ENCODE measurements at regions not wholly inside any gene's neighbourhood (a gene's known extent, or its start where the extent isn't known, plus 50 kb on each side); places are given as distances from the start of the nearest gene placed in this dataset.
"Not testable (repeated sequence)": the region's sequence is repeated elsewhere in the genome, so short reads cannot be mapped to it uniquely, and the experiment has no call there.

DNA sequence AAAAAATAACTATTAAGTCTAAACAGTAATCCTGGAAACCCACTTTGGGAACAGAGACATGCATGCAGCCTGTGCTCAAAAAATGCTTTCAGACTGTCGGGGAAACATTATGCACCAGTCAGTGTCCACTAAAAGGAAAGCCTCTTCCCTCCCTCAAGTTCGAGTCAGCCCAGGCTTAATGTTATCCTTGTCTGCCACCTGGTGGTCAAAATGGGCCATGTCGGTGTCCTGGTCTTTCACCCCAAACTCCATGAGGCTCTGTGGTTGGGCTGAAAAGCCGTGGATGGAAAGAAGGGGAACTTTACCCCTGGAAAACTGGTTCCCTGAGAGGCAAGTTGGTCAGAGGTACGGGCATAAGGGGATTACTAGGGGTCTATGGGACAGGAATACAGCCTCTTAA lies 88.4 kb upstream of the ZNF492 start:
- DNase-seq: peak; percentile 26

DNA sequence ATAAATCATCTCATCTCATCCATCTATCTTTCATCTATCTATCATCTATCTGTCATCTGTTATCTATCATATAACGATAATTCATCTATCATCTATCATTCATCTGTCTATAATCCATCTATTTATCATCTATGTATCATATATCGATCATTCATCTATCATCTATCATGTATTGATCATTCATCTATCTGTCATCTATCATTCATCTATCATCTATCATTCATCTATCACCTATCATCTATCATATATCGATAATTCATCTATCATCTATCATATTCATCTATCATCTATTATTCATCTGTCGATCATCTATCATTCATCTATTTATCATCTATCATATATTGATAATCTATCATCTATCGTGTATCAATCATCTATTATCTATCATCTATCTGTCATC lies 100.4 kb upstream of the ZNF492 start:
- no peak for DNase-seq

DNA sequence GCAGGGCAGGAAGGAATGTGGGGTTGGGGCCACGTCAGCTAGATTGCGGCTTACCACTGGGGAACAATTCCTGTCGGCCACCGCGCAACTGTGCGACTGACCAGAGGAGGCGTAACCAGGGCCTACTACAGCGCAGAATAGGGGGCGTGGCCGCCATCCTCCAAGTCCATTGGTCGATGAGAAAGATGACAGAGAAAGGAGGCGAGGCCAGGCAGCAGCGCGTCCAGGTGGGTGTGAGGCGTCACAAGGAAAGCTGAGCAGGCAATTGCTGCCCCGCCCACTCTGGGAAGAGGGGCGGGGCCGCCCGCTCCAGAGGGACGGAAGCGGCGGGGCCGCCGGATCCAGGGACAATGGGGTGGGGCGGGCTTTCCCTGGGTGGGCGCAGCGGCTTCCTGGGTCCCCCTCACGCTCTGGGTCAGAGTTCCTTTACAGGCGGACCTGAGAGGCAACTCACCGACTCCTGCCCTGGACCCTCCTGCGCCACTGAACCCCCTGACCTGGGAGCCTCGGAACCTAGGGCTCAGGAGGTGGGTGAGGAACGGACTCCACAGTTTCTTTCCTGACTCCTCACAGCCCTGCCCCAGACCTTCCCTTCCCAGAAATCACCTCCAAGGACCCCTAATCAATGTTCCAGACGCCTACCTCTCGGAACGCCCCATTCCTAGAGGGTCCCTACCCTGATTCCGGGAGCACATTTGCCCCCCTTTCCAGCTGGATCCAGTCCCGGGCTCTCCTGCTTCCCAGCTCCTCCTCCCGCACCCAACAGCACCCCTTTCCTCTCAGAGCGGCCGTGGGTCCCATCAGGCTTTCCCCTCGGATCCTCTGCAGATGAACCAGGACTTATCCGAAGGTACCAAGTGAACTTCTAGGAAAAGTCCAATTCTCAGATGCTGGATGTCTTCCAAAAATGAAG lies 101.5 kb upstream of the ZNF492 start:
- DNase-seq: no peak

DNA sequence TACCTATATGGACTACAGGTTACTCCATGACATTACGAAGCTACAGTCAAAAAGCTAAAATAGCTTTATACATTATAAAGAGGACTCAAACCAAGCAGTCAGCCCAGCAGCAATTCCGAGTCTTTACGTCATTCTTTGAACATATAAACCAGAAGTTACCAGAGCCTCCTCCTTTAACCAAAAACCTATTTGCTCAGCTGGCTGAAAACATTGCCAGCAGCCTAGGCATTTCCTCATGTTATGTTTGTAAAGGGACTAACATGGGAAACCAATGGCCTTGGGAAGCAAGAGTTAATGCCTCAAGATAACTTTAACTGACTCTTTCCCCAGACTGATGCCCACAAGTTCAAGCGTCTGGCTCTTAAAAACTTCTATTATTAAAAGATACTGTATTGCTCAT lies 104.1 kb upstream of the ZNF492 start:
- DNase-seq: no peak

DNA sequence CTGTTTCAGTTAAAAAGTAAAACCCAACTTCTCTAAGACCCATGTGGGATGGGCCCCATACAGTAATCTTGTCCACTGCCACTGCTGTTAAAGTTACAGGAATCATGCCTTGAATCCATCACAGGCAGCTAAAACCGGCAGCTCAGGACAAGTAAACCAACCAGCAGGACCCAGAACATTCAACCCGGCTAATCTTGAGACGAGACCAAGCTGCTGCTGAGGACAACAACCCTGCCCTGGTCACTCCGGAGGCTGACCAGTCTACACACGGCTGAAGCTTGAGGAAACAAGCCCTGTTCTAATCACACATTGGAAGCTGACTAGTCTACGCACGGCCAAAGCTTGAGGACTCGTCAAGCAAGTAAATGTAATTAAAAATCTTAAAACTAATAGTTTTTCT lies 105.2 kb upstream of the ZNF492 start:
- DNase-seq: no peak

DNA sequence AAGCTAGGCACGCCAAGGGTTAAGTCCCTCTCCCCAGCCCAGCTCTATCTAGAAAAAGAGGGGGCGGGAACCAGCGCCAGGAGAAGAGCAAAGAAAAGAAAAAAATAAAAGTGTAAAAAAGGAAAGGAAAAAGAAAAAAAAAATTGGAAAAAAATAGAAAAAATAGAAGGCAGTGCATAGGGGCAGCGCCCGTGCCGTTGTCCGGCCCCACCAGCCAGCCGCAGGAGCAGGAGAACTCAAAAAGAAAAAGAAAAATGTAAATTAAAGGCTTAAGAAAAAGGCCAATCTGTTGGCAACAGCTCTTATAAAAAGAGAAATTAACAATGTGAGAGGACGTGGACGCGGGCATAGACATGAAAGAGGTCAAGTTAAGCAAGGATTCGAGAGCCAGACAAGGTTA lies 105.4 kb upstream of the ZNF98 start:
- DNase-seq: no peak

DNA sequence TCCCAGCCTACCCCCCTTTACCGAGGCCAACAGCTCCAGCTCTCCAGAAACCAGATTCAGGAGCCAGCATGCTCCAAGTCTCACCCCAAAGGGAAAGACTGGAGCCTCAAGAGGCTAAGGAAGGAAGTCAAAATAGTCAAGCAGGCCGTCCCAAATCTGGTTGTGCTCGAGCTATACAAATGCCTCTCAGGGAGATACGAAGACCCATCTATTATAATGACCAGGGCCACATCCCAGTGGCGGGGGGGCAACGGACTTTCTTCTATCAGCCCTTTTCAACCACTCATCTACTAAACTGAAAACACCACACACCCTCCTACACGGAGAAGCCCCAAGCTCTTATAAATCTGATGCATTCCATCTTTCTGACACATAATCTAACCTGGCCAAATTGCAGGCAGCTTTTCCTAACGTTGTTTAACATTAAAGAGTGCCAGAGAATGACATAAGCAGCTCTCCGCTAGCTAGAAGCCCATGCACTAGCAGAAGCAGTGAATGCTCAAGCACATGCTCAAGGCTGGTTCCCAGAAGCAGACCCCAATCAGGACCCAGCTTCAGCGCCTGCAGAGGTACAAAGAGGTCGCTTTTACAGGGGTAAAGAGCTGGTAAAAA lies 104.6 kb upstream of the ZNF98 start:
- DNase-seq: no peak

DNA sequence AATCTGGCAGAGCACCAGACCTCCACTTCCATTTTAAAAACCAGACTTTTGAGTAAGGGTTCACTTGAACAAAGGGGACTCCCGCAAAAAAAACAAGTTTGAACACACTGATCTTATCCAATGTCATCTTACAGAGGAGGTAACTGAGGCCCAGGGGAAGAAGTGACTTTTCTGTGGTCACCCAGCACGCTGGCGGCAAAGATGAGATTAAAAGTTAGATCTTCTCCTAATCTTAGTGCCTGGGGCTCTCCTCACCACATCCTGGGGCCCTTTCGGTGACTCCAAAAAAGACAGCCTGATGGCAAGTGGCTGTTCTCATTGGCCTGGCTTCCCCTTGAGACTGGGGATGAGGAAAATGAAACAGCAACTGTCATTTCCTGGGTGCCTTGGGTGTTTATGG lies 101.8 kb upstream of the ZNF98 start:
- DNase-seq: no peak

DNA sequence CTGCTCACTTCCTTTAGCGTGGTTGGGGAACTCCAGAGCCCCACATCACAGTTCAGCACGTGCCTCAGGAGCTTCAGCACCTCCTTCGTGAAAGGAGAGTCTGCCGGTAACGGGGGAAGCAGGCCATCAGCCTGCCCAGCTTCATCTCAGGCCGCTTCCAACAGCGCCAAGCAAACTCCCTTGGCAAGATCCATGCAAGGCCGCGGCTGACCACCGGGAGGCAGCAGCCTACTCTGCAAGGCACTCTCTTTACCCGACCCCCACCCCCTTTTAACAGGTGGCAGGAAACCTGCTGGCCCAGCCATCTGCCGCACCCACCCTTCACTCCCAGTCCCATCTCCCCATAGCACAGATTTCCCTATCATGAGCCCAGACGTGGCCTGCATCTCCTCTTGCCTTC lies 97.4 kb upstream of the ZNF98 start:
- not testable (repeated sequence) for DNase-seq

DNA sequence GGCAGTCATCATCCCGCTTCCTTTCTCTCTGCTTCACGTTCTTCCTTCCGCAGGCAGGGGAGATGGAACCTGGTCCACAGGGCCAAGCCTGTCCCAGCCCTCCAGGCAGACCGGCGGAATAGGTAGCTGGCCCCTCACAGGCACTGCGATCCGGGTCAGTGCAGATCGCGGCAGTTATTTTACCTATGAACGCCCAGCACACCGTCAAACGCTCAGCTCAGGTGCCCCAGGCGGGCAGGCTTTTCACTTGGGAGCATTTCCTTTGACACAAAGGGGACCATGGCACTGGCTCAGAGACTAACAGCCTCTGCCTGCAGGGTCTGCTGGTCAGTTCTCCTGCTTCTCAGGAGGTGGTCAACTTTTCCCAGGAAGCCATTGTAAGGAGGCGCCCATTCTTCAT lies 97.0 kb upstream of the ZNF98 start:
- DNase-seq: no peak

DNA sequence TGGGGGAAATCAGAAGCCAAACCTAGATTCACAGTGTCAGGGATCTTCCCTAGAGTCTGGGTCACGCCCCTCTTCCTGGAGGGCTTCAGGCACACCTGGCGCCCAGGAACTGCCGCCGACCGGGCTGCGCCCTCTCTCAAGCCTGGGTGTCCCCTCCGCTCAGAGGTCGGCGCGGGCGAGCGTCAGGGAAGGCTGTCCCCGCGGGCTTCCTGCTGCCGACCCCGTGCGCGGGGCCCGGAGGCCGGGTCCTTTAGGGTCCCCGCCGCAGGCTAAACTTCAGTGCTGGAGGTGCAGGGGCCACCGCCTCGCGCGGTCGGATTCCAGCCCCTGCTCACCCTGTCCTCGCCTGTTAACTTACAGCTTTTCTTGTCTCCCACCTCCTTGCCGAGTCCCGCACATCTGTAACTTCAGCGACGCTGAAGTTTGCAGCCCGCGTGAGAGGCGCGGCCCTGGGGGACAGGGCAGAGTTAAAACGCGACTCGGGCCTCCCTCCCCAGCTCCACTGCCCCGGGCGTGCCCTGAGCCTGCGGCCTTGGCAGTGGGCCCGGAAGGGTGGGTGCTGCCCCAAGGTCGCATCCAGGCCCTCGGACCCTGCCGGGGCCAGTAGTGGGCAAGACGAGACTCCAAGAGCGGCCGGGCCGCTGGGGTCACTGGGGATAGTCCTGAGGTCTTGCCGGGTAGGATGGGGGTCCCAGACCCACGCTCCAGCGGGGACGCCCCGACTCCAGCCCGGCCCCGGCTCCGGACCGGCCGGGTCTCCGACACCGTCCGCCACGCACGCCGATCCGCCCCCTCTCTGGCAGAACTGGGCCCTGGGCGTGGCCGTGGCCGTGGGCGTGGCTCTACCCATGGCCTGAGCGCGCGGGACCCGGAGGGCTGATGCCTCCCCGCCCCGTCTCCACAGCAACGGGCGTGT lies 95.6 kb upstream of the ZNF98 start:
- DNase-seq: no peak

DNA sequence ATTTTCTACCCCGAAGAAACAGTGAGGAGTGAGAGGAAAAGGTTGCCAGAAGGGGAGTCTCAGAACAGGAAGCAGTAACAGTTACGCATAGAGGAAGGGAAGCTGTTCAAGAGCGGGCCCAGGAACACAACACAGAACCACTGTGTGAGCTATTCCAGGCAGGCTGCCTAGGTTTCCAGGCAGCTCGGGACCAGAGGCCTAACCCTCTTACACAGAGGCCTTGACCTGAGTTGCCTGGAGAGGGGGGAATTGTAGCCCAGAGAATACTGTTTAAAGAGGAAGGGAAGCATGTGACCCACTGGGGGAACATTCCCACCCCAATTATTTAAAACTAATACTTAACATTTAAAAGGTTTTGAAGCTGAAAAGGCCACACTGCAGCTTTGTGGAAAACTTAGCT lies 93.3 kb upstream of the ZNF98 start:
- no peak for DNase-seq

DNA sequence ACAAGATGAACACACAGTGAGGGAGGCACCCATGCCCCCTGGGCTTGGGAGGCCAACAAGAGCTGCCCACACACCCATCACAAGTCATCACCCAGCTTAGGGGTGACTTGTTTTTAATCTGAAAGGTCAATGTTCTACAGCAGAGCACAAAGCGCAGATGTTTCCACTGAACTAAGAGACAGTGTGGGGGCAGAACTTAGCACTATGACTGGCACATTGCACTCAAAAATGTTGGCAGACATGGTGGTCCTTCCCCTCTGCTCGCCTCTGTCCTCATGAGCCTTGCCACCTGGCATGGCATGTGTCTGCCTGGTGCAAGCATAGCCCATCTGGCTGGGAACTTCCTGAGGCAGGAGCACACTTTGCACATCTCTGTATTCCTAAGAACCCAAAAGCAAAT lies 81.4 kb upstream of the ZNF98 start:
- DNase-seq: no peak

DNA sequence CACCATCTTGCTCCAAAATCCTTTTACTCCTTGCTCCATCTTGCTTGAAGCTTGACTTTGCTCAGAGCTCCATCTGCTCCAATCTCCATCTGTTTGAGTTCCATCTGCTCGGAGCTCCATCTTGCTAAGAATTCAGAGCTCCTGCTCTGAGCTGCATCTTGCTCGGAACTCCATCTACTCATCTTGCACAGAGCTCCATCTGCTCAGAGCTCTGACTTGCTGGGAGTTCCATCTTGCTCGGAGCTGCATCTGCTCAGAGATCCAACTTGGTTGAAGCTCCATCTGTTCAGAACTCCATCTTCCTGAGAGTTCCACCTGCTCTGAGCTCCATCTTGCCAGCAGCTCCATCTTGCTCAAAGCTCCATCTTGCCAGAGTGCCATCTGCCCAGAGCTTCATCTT lies 80.6 kb upstream of the ZNF98 start:
- DNase-seq: no peak

DNA sequence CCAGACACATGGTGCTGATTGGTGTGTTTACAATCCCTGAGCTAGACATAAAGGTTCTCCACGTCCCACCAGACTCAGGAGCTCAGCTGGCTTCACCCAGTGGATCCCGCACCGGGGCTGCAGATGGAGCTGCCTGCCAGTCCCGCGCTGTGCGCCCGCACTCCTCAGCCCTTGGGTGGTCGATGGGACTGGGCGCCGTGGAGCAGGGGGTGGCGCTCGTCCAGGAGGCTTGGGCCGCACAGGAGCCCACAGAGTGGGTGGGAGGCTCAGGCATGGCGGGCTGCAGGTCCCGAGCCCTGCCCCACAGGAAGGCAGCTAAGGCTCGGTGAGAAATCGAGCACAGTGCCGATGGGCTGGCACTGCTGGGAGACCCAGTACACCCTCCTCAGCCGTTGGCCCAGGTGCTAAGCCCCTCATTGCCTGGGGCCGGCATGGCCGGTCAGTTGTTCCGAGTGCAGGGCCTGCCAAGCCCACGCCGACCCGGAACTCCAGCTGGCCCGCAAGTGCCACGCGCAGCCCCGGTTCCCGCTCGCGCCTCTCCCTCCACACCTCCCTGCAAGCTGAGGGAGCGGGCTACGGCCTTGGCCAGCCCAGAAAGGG lies 76.8 kb upstream of the ZNF98 start:
- DNase-seq: not testable (repeated sequence)

DNA sequence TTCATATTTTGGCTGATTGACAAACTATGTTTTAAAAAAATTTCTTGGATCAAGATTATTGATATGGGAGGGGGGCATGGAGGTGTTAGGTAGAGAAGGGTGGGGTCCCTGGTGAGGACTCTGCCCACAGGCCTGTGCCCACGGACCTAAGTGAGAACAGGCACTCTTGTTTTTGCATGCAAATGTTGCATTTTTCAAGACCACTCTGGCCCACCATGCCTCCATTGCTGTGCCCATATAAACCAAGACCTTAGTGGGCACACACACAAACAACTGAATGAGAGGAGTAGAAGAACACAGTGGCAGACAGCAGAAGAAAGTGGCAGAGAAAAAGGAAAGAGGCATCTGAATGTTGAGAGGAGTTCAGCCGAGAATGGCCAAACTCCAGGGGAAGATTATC lies 69.6 kb upstream of the ZNF98 start:
- DNase-seq: no peak

DNA sequence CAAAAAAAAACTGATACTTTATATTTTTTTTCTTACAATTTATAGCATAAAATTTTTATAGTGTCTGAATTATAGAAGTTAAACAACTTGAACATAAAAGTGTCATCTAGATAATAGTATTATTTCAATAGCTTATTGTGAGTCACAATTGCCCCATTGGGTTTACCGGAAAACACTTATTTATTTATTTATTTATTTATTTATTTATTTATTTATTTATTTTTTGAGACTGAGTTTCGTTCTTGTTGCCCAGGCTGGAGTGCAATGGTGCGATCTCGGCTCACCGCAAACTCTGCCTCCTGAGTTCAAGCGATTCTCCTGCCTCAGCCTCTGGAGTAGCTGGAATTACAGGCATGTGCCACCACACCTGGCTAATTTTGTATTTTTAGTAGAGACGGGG lies 61.4 kb upstream of the ZNF98 start:
- DNase-seq: not testable (repeated sequence)

DNA sequence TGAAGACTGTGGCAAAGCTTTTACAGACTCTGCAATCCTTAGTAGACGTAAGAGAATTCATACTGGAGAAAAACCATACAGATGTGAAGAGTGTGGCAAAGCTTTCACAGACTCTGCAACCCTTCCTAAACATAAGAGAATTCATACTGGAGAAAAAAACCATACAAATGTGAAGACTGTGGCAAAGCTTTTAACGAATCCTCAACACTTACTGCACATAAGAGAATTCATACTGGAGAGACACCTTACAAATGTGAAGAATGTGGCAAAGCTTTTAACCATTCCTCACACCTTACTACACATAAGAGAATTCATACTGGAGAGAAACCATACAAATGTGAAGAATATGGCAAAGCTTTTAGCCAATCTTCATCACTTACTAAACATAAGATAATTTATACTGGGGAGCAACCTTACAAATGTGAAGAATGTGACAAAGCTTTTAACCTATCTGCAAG lies 50.1 kb upstream of the ZNF98 start:
- DNase-seq: no peak
